HG03280 (cell line): ENCODE measurements at regions not wholly inside any gene's neighbourhood (a gene's known extent, or its start where the extent isn't known, plus 50 kb on each side); places are given as distances from the start of the nearest gene placed in this dataset.

Source experiments
- ATAC-seq: cut with Tn5 transposase; IDR thresholded peaks from one replicate; pipeline ENCODE4 v1.9.1; 2021; ENCODE audit warnings: mild to moderate bottlenecking, moderate library complexity; ENCODE audit not compliant: unreplicated experiment

DNA sequence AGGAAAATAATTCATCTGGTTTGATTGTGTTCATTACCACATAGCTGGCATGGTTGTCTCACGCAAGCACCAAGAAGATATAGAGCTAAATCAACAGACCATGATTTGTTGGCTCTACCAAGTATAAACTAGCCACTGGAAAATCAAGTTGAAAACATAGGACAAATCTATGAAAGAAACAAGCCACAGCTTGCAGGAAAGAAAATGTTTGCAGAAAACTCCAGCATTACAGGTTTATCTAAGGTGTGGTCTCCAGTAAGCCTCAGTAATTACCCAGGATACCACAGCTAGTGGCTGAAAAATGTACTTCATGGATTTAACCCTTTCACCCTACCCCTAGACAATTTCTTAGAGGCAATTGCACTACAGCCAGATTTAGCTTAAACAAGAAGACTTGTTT lies 340.6 kb downstream of the SOX2 start:
- ATAC-seq = no peak

- no peak for ATAC-seq
These were observed 341.0 kb downstream of the SOX2 start for GRCh38 chr3:182052757-182053156.

GRCh38 chr3:182058488-182058887 lies 346.8 kb downstream of the SOX2 start:
- ATAC-seq = no peak

DNA sequence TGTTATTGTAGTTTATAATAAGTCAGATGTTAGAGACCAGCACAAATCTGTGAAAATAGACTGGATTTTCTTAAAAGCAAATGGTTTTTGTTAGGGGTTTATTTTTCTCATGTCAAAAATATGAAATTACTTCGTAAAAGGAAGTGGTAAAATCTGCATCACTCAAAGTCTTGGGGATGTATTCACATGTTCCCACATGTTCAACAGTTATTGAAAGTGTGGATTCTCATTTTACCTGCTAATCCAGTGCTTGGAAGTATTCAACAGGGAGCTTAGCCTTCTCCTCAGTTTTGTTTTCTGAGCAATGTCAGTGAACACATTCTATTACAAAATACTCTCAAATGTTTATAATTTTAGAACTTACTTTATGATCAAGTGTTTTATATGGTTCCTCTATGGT lies 352.0 kb downstream of the SOX2 start:
- no peak for ATAC-seq

DNA sequence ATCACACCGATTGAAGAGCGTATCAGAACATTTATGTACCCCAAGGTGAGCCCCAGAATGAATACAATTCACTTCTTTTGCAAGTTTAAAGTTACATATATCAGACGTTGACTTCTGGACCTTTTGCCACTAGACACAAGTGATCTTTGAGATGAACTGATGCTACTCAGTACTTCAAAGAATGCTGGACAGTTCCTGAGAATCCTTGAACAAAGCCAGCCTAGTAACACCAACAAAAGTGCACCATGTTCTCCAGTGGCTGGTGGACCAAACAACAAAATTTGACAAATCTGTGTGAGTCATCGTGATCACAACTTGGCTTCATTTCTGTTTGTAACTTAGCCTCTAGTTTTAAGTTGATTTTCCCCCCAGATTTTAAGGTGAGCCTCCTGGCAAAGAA lies 355.7 kb downstream of the SOX2 start:
- ATAC-seq = no peak

DNA sequence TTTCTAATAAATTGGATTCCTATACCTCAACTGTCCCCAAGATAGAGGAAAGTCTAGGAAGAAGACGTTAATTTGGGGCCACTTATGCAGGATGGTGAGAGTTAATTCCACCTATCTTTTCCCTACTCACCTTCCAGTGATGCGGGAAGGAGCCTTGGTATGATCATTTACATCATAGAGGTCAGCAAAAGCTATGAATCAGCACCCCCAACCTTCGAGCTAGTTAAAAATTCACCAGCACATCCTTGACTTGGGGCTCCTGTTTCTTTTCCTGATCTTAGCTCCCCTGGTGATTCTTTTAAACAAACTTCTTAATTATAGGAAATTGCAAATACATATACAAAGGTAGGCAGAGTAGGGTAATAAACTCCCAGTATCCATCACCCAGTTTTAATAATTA lies 366.6 kb downstream of the SOX2 start:
- no peak for ATAC-seq

DNA sequence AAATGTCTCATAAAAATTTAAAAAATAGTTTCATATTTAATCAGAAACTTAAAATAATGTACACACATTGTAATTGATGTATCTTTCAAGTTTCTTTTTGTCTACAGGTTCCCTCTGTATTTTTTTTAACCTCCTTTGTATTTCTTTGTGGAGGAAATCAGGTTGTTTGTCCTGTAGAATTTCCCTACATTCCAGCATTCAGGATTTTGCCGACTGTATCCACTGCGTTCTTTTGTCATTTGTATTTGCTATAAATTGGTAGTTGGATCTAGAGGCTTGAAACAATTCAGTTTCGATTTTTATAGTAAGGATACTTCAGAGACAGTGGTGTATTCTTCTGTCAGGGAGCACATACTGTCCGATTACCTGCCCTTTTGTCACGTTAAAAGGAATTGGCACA lies 367.2 kb downstream of the SOX2 start:
- no peak for ATAC-seq

GRCh38 chr3:182081096-182081495 lies 369.4 kb downstream of the SOX2 start:
- ATAC-seq = no peak

DNA sequence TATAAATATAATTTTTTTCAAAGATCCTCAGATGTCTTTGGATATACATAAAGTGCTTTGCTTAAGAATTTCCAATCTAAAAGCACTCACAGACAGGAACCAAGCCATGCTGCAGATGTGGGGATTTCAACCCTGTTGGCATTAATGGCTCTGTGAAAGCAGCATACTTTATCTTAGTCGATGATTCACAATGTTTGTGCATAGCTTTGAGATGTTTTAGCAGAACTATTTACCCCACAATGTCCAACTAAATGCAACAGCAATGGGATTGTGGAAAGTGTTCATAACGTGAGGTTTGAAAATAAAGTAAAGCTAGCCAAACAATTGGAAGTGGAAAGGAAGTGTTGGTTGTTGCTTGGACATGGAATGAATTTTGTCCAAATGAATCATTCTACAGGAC lies 371.4 kb downstream of the SOX2 start:
- ATAC-seq = no peak

- ATAC-seq = no peak
These were observed 381.0 kb downstream of the SOX2 start for GRCh38 chr3:182092662-182093262.

- ATAC-seq = no peak
These were observed 382.6 kb downstream of the SOX2 start for GRCh38 chr3:182094321-182094720.

DNA sequence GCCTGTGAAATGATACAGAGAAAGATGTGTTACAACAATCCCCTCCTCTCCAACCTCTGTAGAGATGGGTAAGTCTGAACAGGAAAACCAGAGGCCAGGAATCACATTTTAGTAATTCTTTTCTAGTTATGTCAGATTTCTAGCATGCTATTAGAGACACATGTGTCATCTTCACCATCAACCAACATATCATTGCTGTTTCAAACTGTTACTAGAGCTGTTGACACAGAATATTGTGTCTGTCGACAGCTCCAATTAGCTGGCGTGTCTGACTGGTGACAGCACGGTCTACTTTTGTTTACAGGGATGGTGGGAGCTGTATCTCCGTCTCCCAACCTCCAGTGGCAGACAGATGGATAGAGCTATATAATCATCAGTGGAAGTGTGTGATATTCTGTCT lies 393.2 kb downstream of the SOX2 start:
- no peak for ATAC-seq

DNA sequence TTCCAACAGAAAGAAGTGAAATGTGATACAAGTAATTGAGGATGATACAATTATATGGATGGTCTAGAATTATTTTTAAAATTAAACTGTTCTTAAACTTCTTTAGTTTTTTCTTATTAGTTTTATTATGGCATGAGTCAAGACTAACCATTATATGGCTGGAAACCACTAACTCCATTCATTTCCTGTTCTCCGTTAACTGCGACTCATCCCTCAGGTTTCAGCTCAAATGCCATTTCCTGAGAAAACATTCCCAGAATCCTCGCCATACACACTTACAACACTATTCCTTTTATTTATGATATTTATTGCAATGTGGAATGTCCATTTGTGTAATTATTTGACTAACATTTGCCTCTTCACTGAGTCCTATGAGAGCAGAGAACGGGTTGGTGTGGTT lies 394.1 kb downstream of the SOX2 start:
- no peak for ATAC-seq

DNA sequence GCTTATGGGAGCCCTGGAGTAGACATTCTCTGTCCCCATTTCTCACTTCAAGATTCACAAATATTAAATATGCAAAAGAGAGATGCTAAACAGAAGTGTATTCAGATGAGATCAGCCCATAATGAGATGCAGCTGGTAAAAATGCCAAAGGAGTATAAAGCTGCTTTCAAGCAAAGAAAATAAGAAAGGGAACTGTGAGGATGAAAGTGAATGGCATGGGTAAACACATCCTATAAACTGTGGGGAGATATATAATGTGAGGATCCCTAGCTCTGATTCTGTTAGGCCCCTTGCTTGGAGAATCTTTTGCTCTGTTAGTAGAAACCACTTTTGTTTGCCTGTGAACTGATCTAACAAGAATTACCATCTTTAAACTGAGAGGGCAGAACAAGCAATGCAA lies 396.6 kb downstream of the SOX2 start:
- no peak for ATAC-seq

GRCh38 chr3:182111967-182112366 lies 400.2 kb downstream of the SOX2 start:
- ATAC-seq = no peak

- no peak for ATAC-seq
These were observed 403.7 kb downstream of the SOX2 start for GRCh38 chr3:182115328-182116015.

- ATAC-seq = no peak
These were observed 404.7 kb downstream of the SOX2 start for GRCh38 chr3:182116386-182116785.

DNA sequence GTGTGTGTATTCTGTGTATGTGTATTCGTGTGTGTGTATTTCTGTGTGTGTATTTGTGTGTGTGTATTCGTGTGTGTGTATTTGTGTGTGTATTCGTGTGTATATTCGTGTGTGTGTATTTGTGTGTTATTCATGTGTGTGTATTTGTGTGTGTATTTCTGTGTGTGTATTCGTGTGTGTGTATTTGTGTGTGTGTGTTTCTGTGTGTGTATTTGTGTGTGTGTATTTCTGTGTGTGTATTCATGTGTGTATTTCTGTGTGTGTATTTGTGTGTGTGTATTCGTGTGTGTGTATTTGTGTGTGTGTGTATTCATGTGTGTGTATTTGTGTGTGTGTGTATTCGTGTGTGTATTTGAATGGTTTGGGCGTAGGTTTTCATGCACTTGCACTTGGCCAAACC lies 405.4 kb downstream of the SOX2 start:
- ATAC-seq = no peak

DNA sequence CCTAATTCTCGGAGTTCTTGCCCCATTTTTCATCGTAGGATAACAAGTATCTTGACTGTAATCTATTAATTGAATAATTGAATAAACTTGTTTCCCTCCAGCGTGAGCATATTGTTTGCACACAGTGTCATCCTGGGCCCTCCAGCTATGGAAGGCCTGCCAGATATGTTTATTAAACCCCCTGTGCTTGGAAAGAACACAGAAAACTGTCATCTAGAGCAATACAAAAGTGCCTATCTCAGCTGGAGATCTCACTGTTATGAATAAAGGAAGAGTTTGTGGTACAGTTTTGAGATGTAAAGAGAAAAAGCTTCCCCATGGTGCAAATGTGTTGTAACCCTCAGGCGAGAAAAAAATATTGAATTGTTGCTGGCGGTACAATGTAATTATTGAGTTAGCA lies 405.9 kb downstream of the SOX2 start:
- ATAC-seq = no peak

DNA sequence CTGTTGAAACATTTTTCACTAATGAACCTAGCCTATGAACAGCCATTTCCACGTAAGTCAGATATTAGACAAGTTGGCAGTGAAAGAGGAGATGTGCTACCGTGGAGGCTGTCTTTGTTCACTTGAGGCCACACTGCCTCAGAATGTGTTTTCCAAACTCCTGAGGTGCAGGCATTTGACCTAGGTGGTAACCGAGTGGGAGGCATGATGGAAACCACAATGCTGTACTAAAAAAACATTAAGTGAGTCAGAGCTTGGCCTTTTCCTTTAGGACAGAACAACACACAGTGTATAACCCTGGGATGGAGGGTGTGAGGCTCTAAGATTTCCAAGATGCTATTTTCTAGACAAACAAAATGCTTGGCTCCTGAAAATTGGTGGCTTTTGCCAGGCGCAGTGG lies 406.3 kb downstream of the SOX2 start:
- no peak for ATAC-seq

DNA sequence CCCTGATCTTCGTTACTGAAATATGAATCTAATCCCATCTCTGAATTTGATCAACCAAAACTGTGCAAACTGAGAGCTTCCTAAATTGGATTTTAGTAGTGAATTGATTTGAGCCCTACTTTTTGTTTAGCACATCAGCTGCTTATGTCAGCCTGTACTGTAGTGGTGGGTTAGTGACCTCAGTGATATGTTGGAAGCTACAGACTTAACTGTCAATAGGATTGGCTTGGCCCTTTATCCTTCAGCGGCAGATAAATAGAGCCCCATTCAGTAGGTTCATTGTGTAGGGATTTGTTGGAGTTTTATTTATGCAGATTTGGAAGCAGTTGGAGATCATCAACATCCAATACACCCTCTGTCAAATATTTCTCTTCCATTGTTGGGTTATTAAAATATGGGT lies 409.7 kb downstream of the SOX2 start:
- ATAC-seq = no peak

DNA sequence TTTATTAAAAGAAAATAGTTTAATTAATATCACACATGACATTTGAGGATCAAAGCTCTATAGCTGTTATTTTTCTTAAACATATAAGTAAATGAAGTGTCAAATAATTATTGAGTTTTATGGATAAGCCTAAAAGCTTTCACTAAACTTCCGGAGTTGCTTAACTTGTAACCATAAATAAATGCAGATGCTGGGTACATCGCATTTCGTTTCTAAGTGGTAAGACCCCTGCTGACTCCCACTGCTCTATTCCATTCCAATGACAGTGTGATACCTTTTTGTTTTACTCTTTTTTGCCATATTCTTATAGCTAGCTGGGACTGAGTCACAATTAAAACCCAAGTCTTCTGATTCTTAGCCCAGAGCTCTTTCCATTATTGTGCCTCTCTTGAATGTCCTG lies 411.1 kb downstream of the SOX2 start:
- ATAC-seq = no peak

DNA sequence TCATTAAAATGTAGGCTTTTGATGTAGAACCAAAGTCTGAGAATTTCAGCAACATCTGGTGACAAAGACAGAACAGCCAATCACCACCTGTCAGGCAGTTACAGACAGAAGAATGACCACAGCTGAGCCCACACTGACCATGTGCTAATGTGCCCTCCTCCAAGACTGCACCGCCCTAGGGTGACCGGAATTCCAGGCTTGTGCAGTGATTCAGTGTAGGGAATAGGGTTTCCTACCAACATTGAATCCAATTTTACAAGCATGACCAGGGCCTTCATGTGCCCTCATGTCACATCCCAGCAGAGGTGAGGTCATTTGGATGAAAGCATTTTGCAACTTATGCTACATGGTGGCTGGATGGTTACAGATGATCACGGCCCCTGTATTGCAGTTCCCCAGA lies 412.5 kb downstream of the SOX2 start:
- ATAC-seq = no peak
